Neural cell (in vitro differentiated cells): ENCODE measurements at regions not wholly inside any gene's neighbourhood (a gene's known extent, or its start where the extent isn't known, plus 50 kb on each side); places are given as distances from the start of the nearest gene placed in this dataset.

Experiments
- H2AFZ ChIP-seq: fragments of 200-600, 300-800 bp; sonication (generic), shearing (Covaris generic); 2 replicates; pipeline ENCODE4 v1.6.0; 2014; ENCODE audit warnings: low read depth, mild to moderate bottlenecking, antibody characterized with exemption, low read length, moderate library complexity
- H3F3A ChIP-seq: fragments of 200-600 bp; shearing (Covaris generic); 2 replicates; pipeline ENCODE4 v1.6.1; 2016; ENCODE audit warnings: mild to moderate bottlenecking, moderate library complexity, mixed read lengths, antibody characterized with exemption, low read length; ENCODE audit not compliant: insufficient read depth, poor library complexity, severe bottlenecking
- H3K27ac ChIP-seq: fragments of 200-600, 300-800 bp; sonication (generic), shearing (Covaris generic); 2 replicates; pipeline ENCODE4 v1.5.1; 2014; ENCODE audit warnings: mild to moderate bottlenecking, low read length, moderate library complexity
- H3K27me3 ChIP-seq: fragments of 300-800, 200-600 bp; sonication (generic), shearing (Covaris generic); 2 replicates; pipeline ENCODE4 v1.6.0; 2014; ENCODE audit warnings: mild to moderate bottlenecking, low read depth, low read length, moderate library complexity; ENCODE audit not compliant: insufficient read depth
- H3K36me3 ChIP-seq: fragments of 300-800, 200-600 bp; sonication (generic), shearing (Covaris generic); 2 replicates; pipeline ENCODE4 v1.5.1; 2014; ENCODE audit warnings: mild to moderate bottlenecking, antibody characterized with exemption, low read length, moderate library complexity; ENCODE audit not compliant: insufficient read depth
- H3K4me2 ChIP-seq: fragments of 300-800, 200-600 bp; sonication (generic), shearing (Covaris generic); 2 replicates; pipeline ENCODE4 v1.6.0; 2014; ENCODE audit warnings: mild to moderate bottlenecking, low read length
- H3K4me3 ChIP-seq: fragments of 300-800, 200-600 bp; sonication (generic), shearing (Covaris generic); 2 replicates; pipeline ENCODE4 v1.5.1; 2014; ENCODE audit warnings: mild to moderate bottlenecking, low read length, moderate library complexity
- H3K79me2 ChIP-seq: fragments of 200-600 bp; shearing (Covaris generic); replicated peaks from 2 replicates; pipeline ENCODE4 v1.6.0; 2014; ENCODE audit warnings: mild to moderate bottlenecking, low read length, moderate library complexity; ENCODE audit not compliant: insufficient read depth
- H3K9ac ChIP-seq: fragments of 300-800, 200-600 bp; sonication (generic), shearing (Covaris generic); 2 replicates; pipeline ENCODE4 v1.6.1; 2016; ENCODE audit warnings: mild to moderate bottlenecking, low read length, mixed read lengths
- H3K9me2 ChIP-seq: fragments of 200-600 bp; shearing (Covaris generic); 2 replicates; pipeline ENCODE4 v1.6.1; 2016; ENCODE audit warnings: mild to moderate bottlenecking, low read length, mixed read lengths; ENCODE audit not compliant: insufficient read depth
- H3K9me3 ChIP-seq: fragments of 200-600, 300-800 bp; sonication (generic), shearing (Covaris generic); 2 replicates; pipeline ENCODE4 v1.6.1; 2016; ENCODE audit warnings: mild to moderate bottlenecking, mixed run types, low read length, moderate library complexity, mixed read lengths
- H4K20me1 ChIP-seq: fragments of 200-600 bp; shearing (Covaris generic); 2 replicates; pipeline ENCODE4 v1.6.1; 2016; ENCODE audit warnings: mild to moderate bottlenecking, mixed run types; ENCODE audit not compliant: insufficient read depth
- CTCF ChIP-seq: fragments of 450-650 bp; IDR thresholded peaks from 2 replicates; pipeline ENCODE4 v1.5.1; 2014; ENCODE audit warnings: antibody characterized with exemption, mild to moderate bottlenecking, moderate library complexity; ENCODE audit not compliant: poor library complexity, severe bottlenecking
- EP300 ChIP-seq: fragments of 450-650 bp; conservative IDR thresholded peaks from 2 replicates; pipeline ENCODE4 v1.6.1; 2014; ENCODE audit warnings: antibody characterized with exemption, mild to moderate bottlenecking, moderate library complexity; ENCODE audit not compliant: poor library complexity, severe bottlenecking
- EZH2 ChIP-seq: fragments of 200-600, 300-800 bp; shearing (Covaris generic), sonication (generic); IDR thresholded peaks from 2 replicates; pipeline ENCODE4 v1.6.1; 2014; ENCODE audit warnings: antibody characterized with exemption, low read length, borderline replicate concordance, mild to moderate bottlenecking; ENCODE audit not compliant: insufficient read depth, poor library complexity, severe bottlenecking
- MXI1 ChIP-seq: fragments of 450-650 bp; conservative IDR thresholded peaks from 2 replicates; pipeline ENCODE4 v1.6.1; 2014; ENCODE audit warnings: antibody characterized with exemption, mild to moderate bottlenecking; ENCODE audit not compliant: poor library complexity, severe bottlenecking
- POLR2AphosphoS5 ChIP-seq: IDR thresholded peaks from 2 replicates; pipeline ENCODE4 v1.6.1; 2012
- RAD21 ChIP-seq: fragments of 450-650 bp; conservative IDR thresholded peaks from 2 replicates; pipeline ENCODE4 v1.6.1; 2014; ENCODE audit warnings: antibody characterized with exemption, mild to moderate bottlenecking, moderate library complexity
- REST ChIP-seq: IDR thresholded peaks from 2 replicates; pipeline ENCODE4 v1.6.1; 2012; ENCODE audit warnings: borderline replicate concordance
- SMC3 ChIP-seq: fragments of 450-650 bp; conservative IDR thresholded peaks from 2 replicates; pipeline ENCODE4 v1.6.1; 2014; ENCODE audit warnings: antibody characterized with exemption, mild to moderate bottlenecking, moderate library complexity; ENCODE audit not compliant: poor library complexity
- TAF1 ChIP-seq: IDR thresholded peaks from 2 replicates; pipeline ENCODE4 v1.6.1; 2012; ENCODE audit warnings: low read depth

GRCh38 chr17:68695659-68696058, 94.5 kb upstream of the FAM20A start (continued):
- TF ChIP-seq CTCF (no peak), RAD21 (no peak)

- Histone ChIP-seq H3K9me2 (no peaks in the 10 kb centered on the region), H3F3A (no peaks in the 10 kb centered on the region), H3K27ac (no peak overlapping the region), H3K4me3 (no peak overlapping the region), H4K20me1 (no peaks in the 10 kb centered on the region), H3K4me2 (no peak overlapping the region), H3K79me2 (no peaks in the 10 kb centered on the region), H3K36me3 (no peaks in the 10 kb centered on the region), H3K27me3 (no peaks in the 10 kb centered on the region), H3K9ac (no peak overlapping the region), H2AFZ (no peak overlapping the region), H3K9me3 (no peaks in the 10 kb centered on the region)
- TF ChIP-seq SMC3 (no peak), TAF1 (no peak), MXI1 (no peak), CTCF (no peak), EZH2 (no peak), POLR2AphosphoS5 (no peak), REST (no peak), RAD21 (no peak), EP300 (no peak)
Observed at GRCh38 chr17:68694791-68695485, 93.8 kb upstream of the FAM20A start.
